Suppressor macrophage treated with lipopolysaccharide for 4 hours (primary cell): ENCODE measurements at regions not wholly inside any gene's neighbourhood (a gene's known extent, or its start where the extent isn't known, plus 50 kb on each side); places are given as distances from the start of the nearest gene placed in this dataset.

Experiments
- DNase-seq: peaks from one replicate; pipeline ENCODE4 v3.0.0-alpha.2; 2020

DNA sequence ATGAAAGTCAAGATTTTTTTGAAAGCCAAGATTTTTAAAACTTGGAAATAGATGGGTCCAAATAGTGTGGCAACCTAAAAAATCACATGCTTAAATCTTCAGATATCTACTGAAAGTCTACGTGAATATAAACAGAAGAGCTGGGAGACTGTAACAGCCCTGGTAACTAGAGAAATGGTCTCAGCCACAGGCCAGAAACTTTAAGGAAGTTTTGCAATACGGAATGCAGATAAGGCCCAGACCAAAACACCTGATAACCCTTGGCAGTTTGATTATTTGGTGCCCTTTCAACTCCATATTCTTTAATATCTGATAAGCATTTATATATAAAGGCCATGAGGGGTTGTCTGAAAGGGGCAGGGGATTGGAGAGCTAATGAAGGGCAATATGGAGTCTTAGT, 537.3 kb upstream of the TGFBR2 start:
- no peak for DNase-seq

DNA sequence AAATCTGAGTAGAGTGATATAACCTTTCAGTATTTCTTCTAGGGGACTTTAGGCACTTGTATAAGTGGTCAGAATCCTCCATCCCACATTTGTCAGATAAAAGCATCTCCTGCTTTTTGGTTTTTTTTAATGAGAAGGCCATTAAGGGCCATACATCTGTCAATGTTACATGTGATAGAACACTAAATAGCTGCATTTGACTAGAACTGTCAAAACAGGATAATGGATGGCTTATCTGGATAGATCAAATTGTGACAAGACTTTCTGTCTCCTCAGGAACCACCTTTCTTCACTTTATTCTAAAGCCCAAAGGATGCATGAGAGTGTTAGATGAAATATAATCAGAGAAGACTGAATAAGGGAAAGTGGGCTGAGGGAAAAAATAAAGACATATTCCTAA, 533.4 kb upstream of the TGFBR2 start:
- no peak for DNase-seq

DNA sequence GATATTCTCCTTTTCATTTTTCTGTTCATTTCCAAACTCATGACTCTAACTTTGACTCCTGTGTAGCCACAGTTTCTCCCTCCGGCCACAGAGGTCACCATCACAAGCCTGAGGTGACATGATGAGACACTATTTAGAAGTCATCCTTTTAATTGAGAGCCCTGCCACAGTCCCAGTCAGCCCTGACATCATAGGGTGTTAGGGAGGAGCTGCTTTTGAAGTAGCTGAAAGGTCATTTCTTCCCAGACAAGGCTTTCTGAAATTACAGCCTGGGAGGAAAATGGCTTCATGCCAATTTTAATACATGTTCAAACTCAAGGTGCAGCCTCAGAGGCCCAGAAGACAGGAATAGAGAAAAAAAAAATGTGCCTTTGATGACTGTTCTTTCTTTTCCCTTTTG, 532.8 kb upstream of the TGFBR2 start:
- no peak for DNase-seq

DNA sequence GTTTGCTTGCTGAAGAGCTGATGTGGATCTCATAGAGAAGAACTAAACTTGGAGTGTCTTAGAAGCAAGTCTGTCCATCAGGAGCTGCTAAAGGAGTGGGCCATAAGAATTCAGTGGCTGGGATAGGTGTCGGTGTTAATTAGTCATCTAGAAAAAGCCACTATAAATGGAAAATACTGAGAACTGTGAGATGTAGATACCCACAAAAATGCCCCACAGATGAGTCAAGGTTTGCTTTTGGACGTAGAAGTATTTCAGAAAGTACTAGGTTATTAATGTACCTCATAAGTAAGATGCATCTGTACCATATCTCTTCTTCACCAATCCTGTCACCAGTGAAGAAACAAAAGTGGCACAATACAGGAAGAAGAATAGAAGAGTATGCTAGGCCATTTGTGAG, 530.9 kb upstream of the TGFBR2 start:
- DNase-seq: no peak

- no peak for DNase-seq
Measured at GRCh38 chr3:30076899-30077298, 529.5 kb upstream of the TGFBR2 start.

DNA sequence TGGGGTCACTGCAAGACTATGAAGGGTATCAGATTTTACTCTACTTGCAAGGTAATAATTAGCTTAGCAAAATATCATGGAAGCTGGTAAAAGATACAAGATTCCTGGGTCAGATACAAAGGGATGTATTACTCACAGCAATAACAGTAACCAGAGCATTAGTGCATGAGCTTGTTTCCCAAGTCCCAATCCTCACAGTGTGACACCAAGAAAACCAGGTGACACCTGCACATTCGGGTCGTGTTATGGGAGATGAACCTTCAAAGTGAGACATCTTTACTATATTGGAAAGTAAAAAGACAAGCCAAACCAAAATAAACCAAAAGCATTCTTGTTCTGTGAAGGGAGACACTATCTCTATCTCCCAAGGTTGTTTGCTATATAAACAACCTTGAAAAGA, 528.7 kb upstream of the TGFBR2 start:
- no peak for DNase-seq

DNA sequence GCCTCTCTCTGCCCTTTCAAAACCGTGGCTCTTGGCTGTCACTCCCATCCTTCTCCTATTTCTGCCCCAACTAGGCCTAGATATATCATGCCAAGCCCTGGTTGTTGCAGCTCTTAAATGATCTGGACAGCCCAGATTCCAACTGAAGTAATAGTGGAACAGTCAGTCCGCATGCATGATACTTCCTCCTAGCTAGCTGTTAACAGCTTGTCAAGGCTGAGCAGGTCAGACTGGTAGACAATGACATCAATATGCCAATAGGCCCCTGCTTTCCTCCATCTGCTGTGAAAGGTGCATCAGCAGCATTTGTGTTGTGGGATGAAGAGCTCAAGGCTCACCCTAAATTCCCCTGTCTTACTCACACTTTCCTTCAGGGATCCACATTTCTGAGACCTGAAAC, 527.7 kb upstream of the TGFBR2 start:
- no peak for DNase-seq

DNA sequence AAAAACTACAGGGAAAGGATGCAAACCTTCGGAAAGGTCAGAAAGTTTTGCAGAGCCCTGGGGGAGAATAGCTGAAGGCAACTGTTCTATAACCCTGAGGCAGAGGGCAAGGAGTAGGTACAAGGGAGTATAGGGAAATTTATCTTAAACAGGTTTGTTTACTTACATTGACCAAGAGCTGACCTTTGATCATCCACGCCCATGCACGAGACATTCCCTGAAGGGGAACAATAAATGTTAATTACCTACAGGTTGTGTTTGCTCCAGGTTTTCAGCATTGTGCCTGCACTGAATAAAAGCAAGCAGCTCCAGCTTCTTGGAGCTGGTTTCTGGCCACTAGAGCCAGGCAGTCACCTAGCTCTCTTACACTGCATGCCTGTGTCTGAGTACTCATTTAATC, 524.5 kb upstream of the TGFBR2 start:
- DNase-seq: no peak

DNA sequence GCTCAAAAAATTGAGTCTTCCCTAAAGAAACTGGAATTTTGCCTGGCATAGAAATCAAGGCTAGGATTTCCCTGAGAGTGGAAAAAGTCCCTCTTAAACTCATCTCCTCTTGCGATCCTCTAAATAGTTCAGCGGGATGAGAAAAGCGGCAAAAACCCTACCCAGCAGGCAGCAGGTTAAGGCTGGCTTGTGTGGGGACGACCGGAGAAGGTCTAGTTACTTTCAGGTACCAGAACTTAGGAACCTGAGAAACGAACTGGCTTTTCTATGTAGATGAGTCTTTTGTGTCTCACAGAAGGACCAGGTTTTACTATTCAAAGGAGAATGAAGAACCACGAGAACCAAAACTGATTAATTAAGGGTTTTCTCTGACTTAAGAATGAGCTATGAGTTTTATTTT, 523.7 kb upstream of the TGFBR2 start:
- DNase-seq: no peak

DNA sequence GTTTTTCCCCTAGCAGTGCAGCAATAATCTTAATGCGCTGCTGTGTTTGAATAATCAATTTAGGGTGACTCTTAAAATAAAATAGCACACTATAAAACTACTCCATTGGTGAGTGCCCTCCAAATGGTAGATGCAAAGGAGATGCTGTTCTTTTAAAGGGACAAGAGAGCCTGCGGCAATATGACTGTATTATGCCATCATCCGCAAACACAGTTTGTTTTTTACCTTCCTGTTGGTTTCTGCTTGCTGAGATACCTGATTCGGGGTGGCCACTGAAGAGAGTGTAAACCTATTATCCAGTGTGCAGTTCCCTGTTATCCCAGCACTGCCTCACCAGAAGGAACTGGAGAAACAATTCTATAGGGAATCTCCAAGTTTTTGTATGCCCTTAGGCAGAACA, 523.1 kb upstream of the TGFBR2 start:
- no peak for DNase-seq

GRCh38 chr3:30084316-30084715, 522.1 kb upstream of the TGFBR2 start:
- DNase-seq: no peak

DNA sequence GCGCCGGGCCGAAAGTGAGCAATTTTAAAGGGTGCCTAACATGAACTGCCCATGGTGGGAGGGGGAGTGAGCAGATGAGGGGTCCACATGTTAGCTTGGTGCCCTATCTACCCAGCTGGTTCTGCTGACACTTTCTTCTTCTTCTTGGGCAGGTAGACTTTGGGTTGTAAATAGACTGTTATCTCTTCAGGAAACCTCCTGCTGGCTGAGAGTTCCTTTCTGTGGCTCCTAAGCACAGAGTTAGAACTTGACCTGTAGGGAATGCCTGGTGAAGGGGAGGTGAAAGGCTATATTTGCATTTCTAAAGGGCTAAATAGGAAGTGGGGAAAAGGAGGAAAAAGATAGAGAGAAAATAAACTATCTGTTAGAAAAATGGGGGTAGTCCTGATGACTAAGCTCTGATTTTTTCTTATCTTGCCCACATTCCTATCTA, 521.4 kb upstream of the TGFBR2 start:
- no peak for DNase-seq

GRCh38 chr3:30085486-30085885, 520.9 kb upstream of the TGFBR2 start:
- DNase-seq: no peak

GRCh38 chr3:30091686-30092085, 514.7 kb upstream of the TGFBR2 start:
- no peak for DNase-seq

DNA sequence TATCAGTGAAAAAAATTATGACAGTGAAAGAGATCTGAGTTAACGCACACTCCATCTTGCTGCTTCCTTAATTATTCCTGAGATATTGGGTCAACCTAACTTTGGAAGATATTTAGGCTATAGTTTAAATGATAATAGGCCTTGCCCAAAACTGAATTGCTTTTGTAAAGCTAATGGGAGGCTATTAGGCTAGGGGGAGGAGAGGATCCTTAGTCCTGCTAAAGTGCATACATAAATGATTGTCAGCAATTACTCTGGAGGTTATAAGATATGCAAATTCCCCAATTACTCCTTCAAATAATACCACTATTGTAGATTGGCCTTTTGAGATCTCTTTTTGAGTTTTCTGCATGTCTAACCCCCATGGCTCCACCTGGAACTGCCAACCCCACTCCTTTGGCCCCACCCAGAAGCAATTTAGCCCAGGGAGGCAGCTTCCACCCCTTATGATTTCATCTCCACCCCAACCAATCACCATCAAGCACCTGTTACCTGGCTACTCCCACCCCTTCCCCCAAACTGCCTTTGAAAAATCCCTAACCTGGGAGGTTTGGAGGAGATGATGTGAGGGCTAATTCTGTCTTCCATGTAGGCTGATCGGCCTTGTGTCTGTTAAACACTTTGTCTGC, 509.3 kb upstream of the TGFBR2 start:
- DNase-seq: no peak

DNA sequence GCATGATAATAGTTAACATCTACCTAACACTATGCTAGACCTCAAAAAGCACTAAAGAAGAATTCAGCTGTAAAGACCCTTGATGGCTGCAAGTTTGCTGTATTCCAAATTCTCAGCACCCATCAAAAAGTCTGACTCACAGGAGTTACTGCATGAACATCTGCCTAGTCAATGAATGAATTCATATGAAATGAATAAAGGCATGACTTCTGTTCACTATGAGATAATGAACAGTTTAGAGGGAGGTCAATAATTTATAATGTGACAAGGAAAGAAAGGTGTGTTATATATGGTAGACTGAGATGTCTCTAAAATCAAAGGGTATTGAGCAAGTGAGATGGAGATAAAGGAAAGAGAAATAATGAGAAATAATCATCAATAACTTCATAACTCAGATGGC, 508.2 kb upstream of the TGFBR2 start:
- no peak for DNase-seq

- DNase-seq: peak; percentile 48
Measured at GRCh38 chr3:30098653-30099455, 507.5 kb upstream of the TGFBR2 start.

- DNase-seq: peak; percentile 3
Measured at GRCh38 chr3:30102356-30102755, 504.0 kb upstream of the TGFBR2 start.

DNA sequence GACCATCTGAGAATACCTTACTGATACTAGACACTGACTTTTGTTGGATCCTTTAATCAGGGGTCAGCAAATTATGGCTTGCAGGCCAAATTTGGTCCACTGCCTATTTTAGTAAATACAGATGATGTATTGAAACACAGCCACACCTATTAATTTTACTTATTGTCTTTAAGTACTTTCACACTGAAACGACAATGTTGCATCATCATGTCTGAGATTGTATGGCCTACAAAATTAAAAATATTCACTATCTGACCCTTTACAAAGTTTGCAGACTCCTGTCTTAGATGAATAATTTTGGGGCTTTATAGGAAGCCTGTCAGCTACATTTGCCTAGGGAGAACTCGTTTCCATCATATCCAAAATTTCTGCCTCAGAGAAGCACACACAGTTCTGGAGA, 503.2 kb upstream of the TGFBR2 start:
- DNase-seq: no peak

DNA sequence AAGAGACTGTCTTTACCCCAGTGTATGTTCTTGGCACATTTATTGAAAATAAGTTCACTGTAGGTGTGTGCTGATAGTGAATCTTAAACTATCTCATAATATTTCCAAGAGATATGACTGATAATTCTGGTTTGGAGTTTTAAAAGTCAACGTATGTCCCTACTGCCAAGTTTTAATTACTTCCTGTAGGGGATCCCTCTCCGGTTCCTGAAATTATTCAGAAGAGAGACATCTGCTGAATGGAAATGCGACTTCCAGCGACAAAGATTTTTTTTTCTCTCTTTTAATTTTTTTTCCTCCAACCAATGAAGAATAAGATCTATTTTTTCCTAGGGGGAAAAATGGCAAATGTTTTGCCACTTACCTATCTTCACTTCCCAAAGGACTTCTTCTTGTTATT, 498.9 kb upstream of the TGFBR2 start:
- DNase-seq: no peak

DNA sequence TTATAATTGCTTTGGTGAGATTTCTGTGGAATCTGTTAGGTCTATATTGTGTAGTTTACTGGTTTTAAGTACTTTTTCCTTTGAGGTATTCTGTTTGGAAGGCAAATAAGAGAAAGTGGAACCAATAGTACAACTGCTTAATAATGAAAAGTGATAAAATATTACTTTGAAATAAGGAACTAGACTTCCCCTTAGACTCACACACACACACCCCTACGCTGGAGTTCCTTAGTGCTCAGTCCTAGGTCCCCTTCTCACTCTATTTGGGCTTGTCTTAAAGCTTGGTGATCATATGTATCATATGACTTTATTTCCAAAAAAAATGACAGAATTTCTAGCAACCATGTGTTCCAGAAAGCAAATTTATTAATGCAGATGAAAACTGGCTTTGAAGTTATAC, 494.0 kb upstream of the TGFBR2 start:
- DNase-seq: peak; percentile 40

DNA sequence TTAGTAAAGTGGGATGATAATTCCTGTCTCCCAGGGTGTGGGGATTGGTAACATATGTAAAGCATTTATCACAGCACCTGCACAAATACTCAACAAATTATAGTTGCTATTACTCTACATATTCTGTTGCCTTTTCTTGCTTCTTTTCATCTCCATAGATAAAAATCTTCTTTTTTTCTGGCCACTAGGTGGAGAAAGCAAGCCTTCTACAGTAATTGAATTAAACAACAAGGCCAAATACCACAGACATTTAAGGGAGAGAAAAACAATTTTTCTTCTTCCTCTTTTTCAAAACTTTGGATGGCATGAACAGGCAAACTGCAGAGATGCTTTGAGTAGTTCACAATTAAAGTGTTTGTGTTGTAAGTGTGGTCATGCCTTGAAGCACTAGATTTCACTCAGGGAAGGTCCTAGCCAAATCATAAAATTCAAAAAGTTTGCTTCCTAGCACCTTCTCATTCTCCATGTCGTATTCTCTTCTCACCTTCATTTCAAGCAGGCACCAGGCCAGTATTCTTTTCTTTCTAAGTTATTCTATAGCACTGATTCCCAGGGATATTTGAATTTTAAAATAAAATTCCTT, 493.4 kb upstream of the TGFBR2 start:
- DNase-seq: peak; percentile 73

DNA sequence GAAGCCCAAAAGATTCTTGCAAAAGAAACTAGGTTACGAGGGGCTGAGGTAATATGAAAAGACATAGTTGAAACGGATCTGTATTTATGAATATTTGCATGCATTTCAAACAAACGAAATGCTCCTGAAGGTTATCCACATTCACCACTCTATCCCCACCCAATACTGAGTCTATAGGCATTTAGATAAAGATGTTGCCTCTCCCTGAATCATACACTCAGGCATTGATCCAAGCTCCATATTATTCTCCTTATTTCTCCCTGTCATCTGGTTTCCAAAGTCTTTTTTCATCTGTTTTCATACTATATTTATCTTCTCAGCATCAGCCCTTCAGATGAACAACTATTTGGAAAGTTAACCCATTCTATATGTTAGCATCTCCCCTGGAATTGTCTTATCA, 492.5 kb upstream of the TGFBR2 start:
- no peak for DNase-seq

DNA sequence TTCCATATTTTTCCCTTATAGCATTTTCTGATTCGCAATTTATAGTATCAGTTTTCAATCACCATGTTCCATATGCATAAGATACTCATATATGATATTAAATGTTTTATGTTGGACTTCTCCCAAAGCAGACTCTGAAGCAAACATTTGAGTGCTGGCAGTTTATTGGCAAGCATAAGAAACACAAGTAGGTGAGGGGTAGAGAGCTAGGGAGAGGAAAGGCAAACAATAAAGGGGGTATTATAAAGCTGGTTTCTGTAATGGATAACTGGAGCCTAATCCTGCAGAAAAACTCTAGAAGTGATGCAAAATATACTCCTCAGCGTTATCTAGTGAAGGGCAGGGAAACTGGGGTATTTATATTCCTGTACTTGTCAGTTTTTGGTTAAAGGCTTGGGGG, 491.5 kb upstream of the TGFBR2 start:
- DNase-seq: no peak

- DNase-seq: no peak
Measured at GRCh38 chr3:30122359-30122758, 484.0 kb upstream of the TGFBR2 start.
